Pulmonary artery endothelial cell (primary cell): ENCODE measurements at regions not wholly inside any gene's neighbourhood (a gene's known extent, or its start where the extent isn't known, plus 50 kb on each side); places are given as distances from the start of the nearest gene placed in this dataset.

Source experiments
- DNase-seq: peaks from one replicate; pipeline ENCODE4 v3.0.0-alpha.2; 2011; ENCODE audit warnings: low read depth, low spot score

DNA sequence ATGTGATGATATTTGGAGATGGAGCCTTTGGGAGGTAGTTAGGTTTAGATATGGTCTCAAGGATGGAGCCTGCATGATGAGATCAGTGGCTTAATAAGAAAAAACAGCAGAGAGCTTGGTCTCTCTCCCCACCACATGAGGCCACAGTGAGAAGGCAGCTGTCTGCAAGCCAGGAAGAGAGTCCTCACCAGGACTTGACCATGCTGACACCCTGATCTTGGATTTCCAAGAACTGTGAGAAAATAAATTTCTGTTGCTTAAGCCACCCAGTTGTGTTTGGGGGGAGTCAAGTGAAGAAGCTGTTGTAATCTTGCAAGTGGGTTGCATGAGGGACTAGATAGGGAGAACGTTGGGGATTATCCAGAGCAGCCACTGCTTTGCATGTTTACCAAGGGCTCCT, 62.3 kb upstream of the TNFAIP8L3 start:
- no peak for DNase-seq

DNA sequence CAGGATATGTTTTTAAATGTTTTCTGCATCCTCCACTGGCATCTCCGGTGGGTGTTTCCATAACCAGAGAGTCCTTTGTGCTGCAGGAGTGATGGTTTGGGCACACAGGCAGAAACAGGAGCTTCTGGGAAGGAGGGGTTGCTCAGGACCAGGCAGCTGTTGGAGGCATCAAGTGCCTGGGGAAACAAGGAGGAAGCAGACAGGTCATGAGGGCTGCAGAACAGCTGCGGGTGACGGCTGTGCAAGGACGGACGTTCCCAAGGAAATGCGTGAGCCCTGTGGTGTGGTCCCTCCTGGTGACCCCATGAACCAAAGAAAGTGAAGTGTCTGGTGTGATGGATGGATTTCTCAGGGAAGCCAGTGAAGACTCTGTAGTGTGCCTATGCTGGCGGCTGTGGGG, 61.2 kb upstream of the TNFAIP8L3 start:
- DNase-seq = peak; percentile 63

DNA sequence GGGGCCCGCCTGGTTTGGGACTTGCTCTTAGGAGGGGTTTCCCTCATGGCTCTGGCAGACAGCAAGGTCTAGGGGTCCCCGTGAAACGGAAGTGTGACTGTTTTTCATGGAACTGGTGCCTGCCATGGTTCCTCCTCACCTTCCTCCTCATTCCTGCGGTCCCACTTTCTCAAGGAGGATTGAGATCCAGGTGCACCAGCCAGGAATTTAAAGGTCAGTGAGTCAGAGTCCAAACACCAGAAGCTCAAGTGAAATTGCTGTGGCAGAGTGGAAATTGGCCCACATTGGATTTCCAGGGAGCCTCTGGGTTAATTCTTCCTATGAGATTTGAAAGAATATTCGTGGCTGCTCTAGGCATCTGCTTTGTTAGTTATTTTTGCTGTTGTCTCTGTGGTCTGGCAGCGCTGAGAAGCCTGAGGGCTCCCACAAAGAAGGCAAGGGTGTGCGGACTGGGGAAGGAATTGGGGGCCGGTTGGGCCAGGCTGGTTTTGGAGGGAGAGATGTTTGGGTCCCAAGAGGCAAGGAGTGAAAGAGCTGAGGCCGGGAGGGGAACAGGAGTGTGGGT, 60.4 kb upstream of the TNFAIP8L3 start:
- no peak for DNase-seq
